ENCODE measurements at regions not wholly inside any gene's neighbourhood (a gene's known extent, or its start where the extent isn't known, plus 50 kb on each side); places are given as distances from the start of the nearest gene placed in this dataset.
A peak's percentile ranks its signal among the peaks of the same experiment; 100 is the strongest.

DNA sequence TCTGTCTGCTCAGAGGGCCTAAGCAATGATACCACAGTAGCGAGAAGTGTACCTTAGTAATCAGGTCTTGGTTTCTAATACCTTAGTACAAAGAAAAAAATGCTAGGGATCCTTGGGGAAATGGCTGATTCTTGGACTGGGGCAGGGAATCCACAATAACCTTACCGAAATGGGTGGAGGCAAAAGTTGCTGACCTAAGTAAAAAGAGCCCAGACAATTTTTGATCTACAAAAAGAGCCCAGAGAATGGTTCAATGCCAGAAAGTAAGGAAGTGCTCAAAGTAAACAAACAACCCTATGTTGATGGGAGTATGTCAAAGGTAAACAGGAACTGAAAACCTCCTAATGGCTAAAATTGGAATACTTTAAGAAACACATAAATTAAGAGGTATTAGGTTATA lies 130.1 kb upstream of the MAGEB18 start:
- H2AFZ ChIP-seq (replicated peaks; ENCODE audit: low read length, poor library complexity): no peak overlapping the region
- no peaks in the 10 kb centered on the region for H3K9me1 ChIP-seq (ENCODE audit: insufficient read depth, low read length)
- H3K27me3 ChIP-seq (ENCODE audit: control insufficient read depth, insufficient read depth, low read length): no peaks in the 10 kb centered on the region
- H3K9ac ChIP-seq (ENCODE audit: low read depth, low read length): no peak overlapping the region
- no peak overlapping the region for H2BK15ac ChIP-seq (ENCODE audit: low read depth, low read length)
- in situ Hi-C loops (cut with MboI; ENCODE audit: low sequenced_read_pairs) (no loop called here), dilution Hi-C loops (cut with HindIII; ENCODE audit: low sequenced_read_pairs, unreplicated experiment) (no loop called here), intact Hi-C loops (cut with micrococcal nuclease) (no loop called here)
- no CpG with 5 or more reads among the region's 2 CpGs for WGBS, 2 experiments (ENCODE audit: extremely low coverage in 2 of 2, insufficient read length in 1 of 2)
- H2BK5ac ChIP-seq (ENCODE audit: low read depth, low read length, poor library complexity, severe bottlenecking): no peak overlapping the region
- no peak overlapping the region for H2BK20ac ChIP-seq (ENCODE audit: low read depth, low read length)
- no peak overlapping the region for H3K4me2 ChIP-seq (ENCODE audit: low read depth, low read length)
- no peak overlapping the region for H2AK9ac ChIP-seq (replicated peaks; ENCODE audit: low read depth, low read length, poor library complexity)
- DNase-seq (no peak), ATAC-seq (ENCODE audit: low read depth) (no peak)
- H4K20me1 ChIP-seq (ENCODE audit: insufficient read depth, low read length): no peaks in the 10 kb centered on the region
- no peak overlapping the region for H3K4me3 ChIP-seq (ENCODE audit: insufficient read depth, low read depth, low read length)
- no peak overlapping the region for H2AK5ac ChIP-seq (ENCODE audit: low read depth, low read length)
- POLR2A ChIA-PET (ENCODE audit: unreplicated experiment): no interaction called here
- no TSS peak for BruUV-seq (replicated peaks)
- H3K79me1 ChIP-seq (ENCODE audit: low read depth in 1 of 2, low read length in 2 of 2): no peaks in the 10 kb centered on the region
- no peak overlapping the region for H3K56ac ChIP-seq (ENCODE audit: extremely low read depth, insufficient read depth, low read length)
- no peak overlapping the region for H4K8ac ChIP-seq (ENCODE audit: low read depth in 2 of 2, low read length in 2 of 2)
- H3K4me1 ChIP-seq (ENCODE audit: control insufficient read depth, insufficient read depth, low read length): no peaks in the 10 kb centered on the region
- H2BK120ac ChIP-seq (ENCODE audit: low read depth, low read length): no peak overlapping the region
- no peak overlapping the region for H3K14ac ChIP-seq (replicated peaks; ENCODE audit: low read depth, low read length)
- no peak overlapping the region for H3K18ac ChIP-seq (ENCODE audit: low read depth, low read length)
- no peak overlapping the region for H4K91ac ChIP-seq (ENCODE audit: insufficient read depth, low read depth, low read length)
- H3K23ac ChIP-seq (ENCODE audit: low read depth, low read length): no peak overlapping the region
- CTCF ChIA-PET: no interaction called here
- TF ChIP-seq MAZ (IDR thresholded peaks at IDR 0.05; ENCODE audit: borderline replicate concordance, low read depth, low read length): no peak
- peak; percentile 81 for TF ChIP-seq MAFK (IDR thresholded peaks at IDR 0.05; ENCODE audit: low read depth, low read length)
- H3K27ac ChIP-seq (ENCODE audit: insufficient read depth, low read length): no peak overlapping the region
- H3K4ac ChIP-seq (ENCODE audit: low read depth, low read length): no peak overlapping the region
- no peak overlapping the region for H4K5ac ChIP-seq (ENCODE audit: low read depth, low read length)
- H3K9me3 ChIP-seq (ENCODE audit: control insufficient read depth, insufficient read depth, low read length): 0 out of 2 replicates have a peak, but pooled peaks cover 2% of the 10 kb centered on the region
- no peaks in the 10 kb centered on the region for H3K36me3 ChIP-seq (ENCODE audit: control insufficient read depth, insufficient read depth, low read length)

All from IMR-90 (cell line).